Neural crest cell (in vitro differentiated cells): ENCODE measurements at regions not wholly inside any gene's neighbourhood (a gene's known extent, or its start where the extent isn't known, plus 50 kb on each side); places are given as distances from the start of the nearest gene placed in this dataset.

Source experiments
- DNase-seq: peaks from one replicate; pipeline ENCODE4 v3.0.0; 2021; ENCODE audit warnings: low read depth, mixed read lengths, low spot score
- H3K27ac Mint-ChIP-seq: one replicate; pipeline ENCODE4 v1.8.0; 2021; ENCODE audit warnings: mild to moderate bottlenecking, mixed read lengths; ENCODE audit not compliant: unreplicated experiment
- H3K27me3 Mint-ChIP-seq: 2 replicates; pipeline ENCODE4 v1.8.0; 2021; ENCODE audit warnings: low read depth, mild to moderate bottlenecking, mixed read lengths
- H3K36me3 Mint-ChIP-seq: 2 replicates; pipeline ENCODE4 v1.8.0; 2021; ENCODE audit warnings: low read depth, mild to moderate bottlenecking, mixed read lengths
- H3K4me1 Mint-ChIP-seq: 2 replicates; pipeline ENCODE4 v1.8.0; 2021; ENCODE audit warnings: mixed read lengths
- H3K4me3 Mint-ChIP-seq: one replicate; pipeline ENCODE4 v1.8.0; 2021; ENCODE audit warnings: mild to moderate bottlenecking, mixed read lengths
- H3K9me3 Mint-ChIP-seq: 2 replicates; pipeline ENCODE4 v1.8.0; 2021; ENCODE audit warnings: mixed read lengths
- TF ChIP-seq, protein P1 (sequence below): fragments of 200-600 bp; sonication (generic); conservative IDR thresholded peaks from 2 replicates; pipeline ENCODE4 v1.5.0; 2021; ENCODE audit warnings: antibody characterized with exemption, mild to moderate bottlenecking

DNA sequence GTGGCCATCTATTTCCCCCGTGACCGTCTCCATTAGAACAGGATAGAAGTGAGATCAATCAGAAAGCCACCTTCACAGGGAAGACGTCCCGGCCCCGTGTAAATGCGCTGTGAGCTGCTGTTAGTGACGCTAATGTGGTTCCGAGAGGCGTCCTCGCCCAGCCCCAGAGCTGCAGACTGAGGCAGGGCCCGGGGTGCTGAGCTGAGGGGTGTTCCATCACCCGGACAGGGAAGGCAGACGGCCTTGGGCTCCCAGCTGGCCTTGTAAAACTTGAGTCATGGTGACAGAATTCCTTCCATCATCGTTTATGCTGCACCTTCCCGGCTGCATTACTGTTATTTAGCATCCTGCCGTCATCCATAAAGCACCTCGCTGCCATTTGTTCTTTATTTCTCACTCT is 195.3 kb upstream of the CTBP2 start:
- H3K36me3 Mint-ChIP-seq = peaks cover 5% of the 10 kb centered on the region
- H3K27ac Mint-ChIP-seq = no peak overlapping the region
- H3K27me3 Mint-ChIP-seq = no peaks in the 10 kb centered on the region
- H3K4me3 Mint-ChIP-seq = no peak overlapping the region
- H3K9me3 Mint-ChIP-seq = peaks cover 12% of the 10 kb centered on the region
- no peak for DNase-seq
- H3K4me1 Mint-ChIP-seq = peaks cover 5% of the 10 kb centered on the region
- TF ChIP-seq, protein P1, sequence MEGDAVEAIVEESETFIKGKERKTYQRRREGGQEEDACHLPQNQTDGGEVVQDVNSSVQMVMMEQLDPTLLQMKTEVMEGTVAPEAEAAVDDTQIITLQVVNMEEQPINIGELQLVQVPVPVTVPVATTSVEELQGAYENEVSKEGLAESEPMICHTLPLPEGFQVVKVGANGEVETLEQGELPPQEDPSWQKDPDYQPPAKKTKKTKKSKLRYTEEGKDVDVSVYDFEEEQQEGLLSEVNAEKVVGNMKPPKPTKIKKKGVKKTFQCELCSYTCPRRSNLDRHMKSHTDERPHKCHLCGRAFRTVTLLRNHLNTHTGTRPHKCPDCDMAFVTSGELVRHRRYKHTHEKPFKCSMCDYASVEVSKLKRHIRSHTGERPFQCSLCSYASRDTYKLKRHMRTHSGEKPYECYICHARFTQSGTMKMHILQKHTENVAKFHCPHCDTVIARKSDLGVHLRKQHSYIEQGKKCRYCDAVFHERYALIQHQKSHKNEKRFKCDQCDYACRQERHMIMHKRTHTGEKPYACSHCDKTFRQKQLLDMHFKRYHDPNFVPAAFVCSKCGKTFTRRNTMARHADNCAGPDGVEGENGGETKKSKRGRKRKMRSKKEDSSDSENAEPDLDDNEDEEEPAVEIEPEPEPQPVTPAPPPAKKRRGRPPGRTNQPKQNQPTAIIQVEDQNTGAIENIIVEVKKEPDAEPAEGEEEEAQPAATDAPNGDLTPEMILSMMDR = no peak

GRCh38 chr10:125350519-125350918 is 190.2 kb upstream of the CTBP2 start:
- no peak for DNase-seq
- Mint-ChIP-seq H3K27me3 (no peaks in the 10 kb centered on the region), H3K36me3 (no peaks in the 10 kb centered on the region), H3K9me3 (peaks cover 3% of the 10 kb centered on the region), H3K4me3 (no peak overlapping the region), H3K4me1 (no peaks in the 10 kb centered on the region), H3K27ac (no peak overlapping the region)
- TF ChIP-seq, protein P1 = no peak

DNA sequence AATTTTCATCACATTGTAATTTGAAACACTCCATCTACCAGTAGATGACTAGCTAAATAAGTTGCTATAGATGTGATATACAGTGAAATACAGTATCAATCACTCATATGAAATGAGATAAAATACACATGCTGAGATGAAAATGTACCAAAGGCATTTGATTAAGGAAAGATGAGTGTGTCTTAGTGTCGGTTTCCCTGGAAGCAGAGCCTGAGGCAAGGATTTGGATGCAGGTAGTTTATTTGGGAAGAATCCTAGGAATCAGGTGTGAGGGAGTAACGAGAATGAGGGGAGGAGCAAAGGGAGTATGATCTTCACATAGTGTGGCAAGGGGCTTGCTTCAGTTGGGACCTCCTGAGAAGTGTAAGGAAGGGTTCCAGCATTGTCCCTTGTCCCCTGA is 188.2 kb upstream of the CTBP2 start:
- Mint-ChIP-seq H3K36me3 (no peaks in the 10 kb centered on the region), H3K27ac (no peak overlapping the region), H3K4me1 (peaks cover 4% of the 10 kb centered on the region), H3K27me3 (no peaks in the 10 kb centered on the region), H3K9me3 (peaks cover 3% of the 10 kb centered on the region), H3K4me3 (no peak overlapping the region)
- TF ChIP-seq, protein P1 = no peak
- DNase-seq = no peak

- no peaks in the 10 kb centered on the region for H3K36me3 Mint-ChIP-seq
- H3K4me3 Mint-ChIP-seq = no peak overlapping the region
- peaks cover 3% of the 10 kb centered on the region for H3K9me3 Mint-ChIP-seq
- H3K27me3 Mint-ChIP-seq = no peaks in the 10 kb centered on the region
- H3K27ac Mint-ChIP-seq = no peak overlapping the region
- TF ChIP-seq, protein P1 = no peak
- peaks cover 4% of the 10 kb centered on the region for H3K4me1 Mint-ChIP-seq
- DNase-seq = no peak
Measured at GRCh38 chr10:125344573-125345171, 184.3 kb upstream of the CTBP2 start.

- TF ChIP-seq, protein P1 = no peak
- Mint-ChIP-seq H3K4me3 (no peak overlapping the region), H3K27me3 (no peaks in the 10 kb centered on the region), H3K36me3 (no peaks in the 10 kb centered on the region), H3K27ac (no peak overlapping the region), H3K9me3 (peaks cover 8% of the 10 kb centered on the region), H3K4me1 (peaks cover 4% of the 10 kb centered on the region)
- no peak for DNase-seq
Measured at GRCh38 chr10:125343983-125344382, 183.6 kb upstream of the CTBP2 start.
